GM19238 (cell line): ENCODE measurements at regions not wholly inside any gene's neighbourhood (a gene's known extent, or its start where the extent isn't known, plus 50 kb on each side); places are given as distances from the start of the nearest gene placed in this dataset.
"Not testable (repeated sequence)": the region's sequence is repeated elsewhere in the genome, so short reads cannot be mapped to it uniquely, and the experiment has no call there.

ENCODE experiments used
- DNase-seq: peaks from one replicate; pipeline ENCODE4 v3.0.0; 2011; ENCODE audit warnings: low spot score; ENCODE audit not compliant: insufficient read length

GRCh38 chr17:68782789-68783188, 172.4 kb downstream of the ABCA8 start:
- DNase-seq = no peak

GRCh38 chr17:68780596-68780995, 174.6 kb downstream of the ABCA8 start:
- DNase-seq = no peak

DNA sequence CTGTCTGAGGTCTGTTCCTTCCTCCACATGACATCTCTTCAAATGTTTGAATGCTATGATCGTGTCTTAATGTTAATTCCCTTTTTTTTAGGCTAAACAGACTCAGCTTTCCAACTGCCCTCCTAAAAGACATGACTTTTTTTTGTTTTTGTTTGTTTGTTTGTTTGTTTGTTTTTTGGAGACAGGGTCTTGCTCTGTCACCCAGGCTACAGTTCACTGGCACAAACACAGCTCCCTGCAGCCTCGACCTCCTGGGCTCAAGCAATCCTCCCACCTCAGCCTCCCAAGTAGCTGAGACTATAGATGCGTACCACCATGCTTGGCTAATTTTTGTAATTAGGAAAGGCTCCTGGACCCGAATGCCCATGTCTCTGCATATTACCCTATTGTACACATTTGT, 176.5 kb downstream of the ABCA8 start:
- no peak for DNase-seq

GRCh38 chr17:68777856-68778694, 176.9 kb upstream of the FAM20A start:
- DNase-seq = no peak

- DNase-seq = peak; percentile 16
Observed at GRCh38 chr17:68777243-68777855, 176.2 kb upstream of the FAM20A start.

GRCh38 chr17:68776451-68776850, 175.3 kb upstream of the FAM20A start:
- no peak for DNase-seq

GRCh38 chr17:68775969-68776368, 174.8 kb upstream of the FAM20A start:
- DNase-seq = no peak

DNA sequence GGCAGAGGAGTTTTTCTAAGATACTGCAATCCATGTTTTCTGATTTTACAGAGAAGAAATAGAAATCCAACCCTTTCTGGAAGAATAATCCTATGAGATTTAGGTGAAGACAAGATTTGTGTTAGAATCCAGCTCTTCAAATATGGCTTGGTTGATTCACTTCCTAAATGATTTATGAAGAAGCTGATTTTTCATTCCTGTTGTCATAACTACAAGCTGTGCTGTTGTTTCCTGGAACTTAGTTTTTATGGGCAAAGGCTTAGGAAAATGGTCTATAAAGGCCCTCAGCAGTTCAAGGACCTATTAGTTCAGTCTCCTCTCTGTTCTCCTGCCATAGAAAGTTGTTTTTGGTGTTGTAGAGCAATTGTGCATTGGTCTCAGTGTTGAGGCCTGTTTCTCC, 174.2 kb upstream of the FAM20A start:
- no peak for DNase-seq

DNA sequence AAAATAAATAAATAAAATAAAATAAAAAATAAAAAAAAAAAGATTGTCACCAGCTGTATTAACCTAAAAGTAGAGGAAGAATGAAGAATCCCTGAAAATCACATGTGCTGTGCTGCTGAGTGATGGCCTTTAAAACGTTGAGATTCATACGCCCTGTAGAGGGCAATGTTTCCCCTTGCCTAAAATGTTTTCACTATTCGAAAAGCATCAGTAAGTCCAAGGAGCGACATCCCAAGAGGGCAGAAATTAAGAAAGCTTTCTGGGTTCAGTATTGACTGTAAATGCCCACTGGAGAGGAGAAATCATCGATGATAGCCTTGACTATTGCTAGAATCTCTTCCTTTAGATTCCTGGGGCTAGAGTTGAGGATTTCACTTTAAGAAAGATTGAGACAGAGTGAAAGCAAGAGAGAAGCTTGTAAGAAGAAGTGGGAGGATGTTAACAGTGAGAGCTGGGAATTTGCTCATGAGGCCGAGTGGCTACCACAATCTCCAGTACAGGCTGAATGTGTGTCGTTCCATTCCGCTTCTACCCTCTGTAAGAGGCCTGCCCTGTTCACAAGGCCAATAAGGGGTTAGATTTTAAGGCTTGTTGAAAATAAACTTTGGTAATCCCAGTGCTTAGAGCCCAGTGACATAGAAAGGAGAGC, 170.8 kb upstream of the FAM20A start:
- peak; percentile 11 for DNase-seq

DNA sequence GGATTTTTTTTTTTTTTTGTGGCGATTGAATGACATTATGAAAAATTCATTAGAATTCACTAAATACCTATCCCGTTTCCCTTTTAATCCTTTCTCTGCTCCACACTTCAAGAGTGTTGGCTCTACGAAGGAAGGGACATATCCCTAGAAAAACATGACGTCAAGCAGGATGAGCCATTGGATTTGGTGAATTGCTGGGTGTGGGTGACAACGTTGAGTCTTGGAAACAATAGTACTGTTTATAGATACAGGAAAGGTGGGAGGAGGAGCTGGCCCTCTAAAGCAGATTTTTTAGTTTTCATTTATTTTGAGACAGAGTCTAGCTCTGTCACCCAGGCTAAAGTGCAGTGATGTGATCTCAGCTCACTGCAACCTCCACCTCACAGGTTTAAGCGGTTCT, 167.6 kb upstream of the FAM20A start:
- DNase-seq = no peak

DNA sequence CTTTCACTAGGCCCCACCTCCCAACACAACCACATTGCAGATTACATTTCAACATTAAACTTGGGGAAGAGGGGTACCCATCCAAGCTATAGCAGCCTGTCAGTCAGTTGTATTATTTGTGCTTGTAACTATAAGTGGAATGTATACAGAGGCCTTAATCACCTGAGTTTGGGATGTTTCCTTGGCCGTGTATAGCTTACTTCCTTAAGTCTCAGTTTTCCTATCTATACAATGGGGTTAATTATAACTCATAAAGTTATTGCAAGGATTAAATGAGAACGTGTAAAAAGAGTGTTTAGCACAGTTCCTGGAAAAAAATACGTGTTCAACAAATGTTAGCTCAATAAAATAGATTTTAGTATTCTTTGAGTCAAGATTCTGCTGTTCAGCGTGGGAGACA, 165.5 kb upstream of the FAM20A start:
- no peak for DNase-seq

GRCh38 chr17:68763562-68763961, 162.4 kb upstream of the FAM20A start:
- no peak for DNase-seq

- no peak for DNase-seq
Observed at GRCh38 chr17:68762911-68763310, 161.7 kb upstream of the FAM20A start.

DNA sequence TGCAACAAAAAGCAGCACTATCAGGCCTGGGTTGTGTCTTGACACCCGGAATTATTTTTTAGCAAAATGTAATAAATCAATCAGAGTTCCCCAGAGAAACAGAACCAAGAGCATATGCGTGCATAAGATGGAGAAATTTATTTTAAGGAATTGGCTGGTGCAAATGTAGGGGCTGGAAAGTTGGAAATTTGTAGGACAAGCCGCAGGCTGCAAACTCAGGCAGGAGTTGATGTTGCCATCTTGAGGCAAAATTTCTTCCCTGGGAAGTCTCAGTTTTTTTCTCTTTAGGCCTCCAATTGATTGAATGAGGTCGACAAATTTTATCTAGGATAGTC, 158.9 kb upstream of the FAM20A start:
- no peak for DNase-seq

GRCh38 chr17:68759343-68760140, 158.4 kb upstream of the FAM20A start:
- peak; percentile 47 for DNase-seq

GRCh38 chr17:68759002-68759342, 157.8 kb upstream of the FAM20A start:
- no peak for DNase-seq

GRCh38 chr17:68757866-68758757, 156.9 kb upstream of the FAM20A start:
- DNase-seq = not testable (repeated sequence)

DNA sequence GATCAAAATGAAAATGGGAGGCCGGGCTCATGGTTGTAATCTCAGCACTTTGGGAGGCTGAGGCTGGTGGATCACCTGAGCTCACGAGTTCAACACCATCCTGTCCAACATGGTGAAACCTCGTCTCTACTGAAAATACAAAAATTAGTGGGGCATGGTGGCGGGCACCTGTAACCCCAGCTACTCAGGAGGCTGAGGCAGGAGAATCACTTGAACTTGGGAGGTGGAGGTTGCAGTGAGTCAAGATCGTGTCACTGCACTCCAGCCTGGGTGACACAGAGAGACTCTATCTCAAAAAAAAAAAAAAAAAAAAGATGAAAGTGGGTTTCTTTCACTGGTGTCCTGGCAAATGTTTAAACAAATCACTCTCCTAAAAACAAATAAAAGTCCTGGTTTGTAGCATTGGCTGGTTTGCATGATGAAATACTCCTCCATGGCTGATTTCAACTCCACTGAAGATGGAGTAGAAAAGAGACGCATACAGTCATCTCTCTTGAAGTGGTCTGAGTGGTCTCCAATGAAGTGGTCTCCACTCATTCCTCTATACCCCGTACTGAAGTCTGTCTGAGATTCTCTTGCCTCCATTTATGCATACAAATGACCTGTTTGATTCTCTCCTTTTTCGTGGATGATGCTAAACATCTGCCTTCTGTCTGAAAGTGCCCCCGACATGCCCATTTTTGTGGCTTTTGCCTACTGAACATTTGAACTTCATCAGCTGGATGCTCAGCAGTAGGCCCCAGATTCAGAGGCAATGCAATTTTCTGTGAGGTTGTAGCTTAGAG, 153.0 kb upstream of the FAM20A start:
- no peak for DNase-seq

DNA sequence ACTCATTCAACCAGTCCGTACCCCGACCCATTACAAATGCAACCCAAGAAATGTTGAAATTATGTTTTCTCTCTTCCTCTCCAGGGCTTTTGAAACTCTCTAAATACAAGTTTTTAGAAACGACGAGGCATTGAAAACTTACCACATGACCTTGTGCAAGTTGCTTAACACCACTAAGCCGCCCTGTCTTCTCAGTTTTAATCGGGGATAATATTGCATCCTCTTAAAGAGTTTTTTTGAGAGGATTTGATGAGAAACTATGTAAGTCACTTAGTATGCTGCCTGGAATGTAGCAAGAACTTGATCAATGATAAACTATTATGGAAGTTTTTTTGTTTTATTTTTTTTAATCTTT, 149.0 kb upstream of the FAM20A start:
- no peak for DNase-seq
